OCI-LY1 (cell line): ENCODE measurements at regions not wholly inside any gene's neighbourhood (a gene's known extent, or its start where the extent isn't known, plus 50 kb on each side); places are given as distances from the start of the nearest gene placed in this dataset.

Source experiments
- CTCF ChIP-seq: fragments of 200-600 bp; sonication (generic), shearing (Covaris generic); IDR thresholded peaks from 2 replicates; pipeline ENCODE4 v1.5.1; 2017; ENCODE audit warnings: mild to moderate bottlenecking, antibody characterized with exemption, low read length, moderate library complexity, mixed read lengths
- EZH2 ChIP-seq: fragments of 200-600 bp; sonication (generic), shearing (Covaris generic); IDR thresholded peaks from 2 replicates; pipeline ENCODE4 v1.8.0; 2017; ENCODE audit warnings: borderline replicate concordance, mixed run types, mild to moderate bottlenecking, antibody characterized with exemption, low read length, moderate library complexity, mixed read lengths

DNA sequence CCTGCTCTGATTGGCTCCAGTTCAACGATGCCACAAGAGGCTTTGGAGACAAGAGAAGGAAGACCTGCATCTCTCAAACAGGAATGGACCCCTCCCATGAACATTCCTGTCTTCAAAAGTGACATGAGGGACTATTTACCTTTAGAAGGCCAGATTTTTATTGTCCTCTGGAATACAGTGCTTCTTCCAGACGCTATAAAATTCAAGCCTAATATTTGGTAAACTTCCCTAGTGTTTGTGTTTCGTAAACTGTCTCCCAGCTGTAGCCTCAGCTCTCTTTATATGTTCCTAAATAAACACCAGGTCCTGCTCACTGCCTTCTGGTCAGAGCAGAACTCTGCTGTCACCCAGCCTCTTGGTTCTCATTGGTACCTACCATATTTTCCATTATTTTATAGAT is 157.8 kb downstream of the CCDC34 start:
- TF ChIP-seq CTCF, result no peak
- TF ChIP-seq EZH2, result no peak
